HepG2 (cell line): ENCODE measurements at regions not wholly inside any gene's neighbourhood (a gene's known extent, or its start where the extent isn't known, plus 50 kb on each side); places are given as distances from the start of the nearest gene placed in this dataset.

ENCODE experiments used
- ATAC-seq: fragments of 200-7000 bp; cut with Tn5 transposase; 3 replicates; pipeline ENCODE4 v1.9.1; 2020; ENCODE audit warnings: mild to moderate bottlenecking, moderate library complexity
- BruUV-seq: library from RNA; stranded (reverse); fragments of 400-500 nt; replicated peaks from 2 replicates; lab custom pipeline; 2021; lab: Mats Ljungman, UMichigan
- CTCF ChIA-PET: fragments of 300-600 bp; formaldehyde crosslinking; extraction: SDS; loops from one replicate; lab custom pipeline; 2021; ENCODE audit warnings: low total read pairs, inconsistent platforms, low intra/inter-chr PET ratio; lab: Yijun Ruan, JAX
- POLR2A ChIA-PET: fragments of 350-600 bp; sonication (Branson Sonifier 250); formaldehyde crosslinking; loops from one replicate; lab custom pipeline; 2020; ENCODE audit warnings: antibody characterized with exemption, inconsistent platforms; lab: Yijun Ruan, JAX
- DNase-seq: peaks from one replicate; pipeline ENCODE4 v3.0.0-alpha.2; 2015; ENCODE audit warnings: low spot score
- FAIRE-seq: peaks from 3 replicates; lab custom pipeline; 2011; peaks lifted over from hg19 to GRCh38; lab: Jason Lieb, UNC
- H2AFZ ChIP-seq: one replicate; pipeline ENCODE4 v1.6.1; 2011; ENCODE audit warnings: low read length, inconsistent platforms
- H3K27ac ChIP-seq: fragments of 300-600 bp; 3 replicates; pipeline ENCODE4 v1.8.0; 2011; ENCODE audit warnings: mixed run types, mild to moderate bottlenecking, mixed read lengths, low read length, inconsistent platforms; ENCODE audit not compliant: insufficient read depth; ENCODE audit errors: extremely low read length
- H3K27me3 ChIP-seq, 2 experiments: fragments of 200-600 bp in 1 of 2; 2 replicates in 1 of 2; 3 replicates in 1 of 2; pipeline versions ENCODE4 v1.6.0 to v1.8.0; 2011; ENCODE audit warnings: low read length in 2 of 2, mild to moderate bottlenecking in 2 of 2, moderate library complexity in 2 of 2, inconsistent platforms in 1 of 2; ENCODE audit not compliant: insufficient read depth in 2 of 2, control insufficient read depth in 1 of 2
- H3K36me3 ChIP-seq, 2 experiments: fragments of 200-600 bp in 1 of 2; replicated peaks in 1 of 2; 2 replicates in 1 of 2; 3 replicates in 1 of 2; pipeline versions ENCODE4 v1.5.1 to v1.8.0; 2011; ENCODE audit warnings: low read length in 2 of 2, inconsistent platforms in 1 of 2; ENCODE audit not compliant: insufficient read depth in 2 of 2, control insufficient read depth in 1 of 2
- H3K4me1 ChIP-seq: 2 replicates; pipeline ENCODE4 v1.5.1; 2012; ENCODE audit warnings: low read length, inconsistent platforms; ENCODE audit not compliant: insufficient read depth
- H3K4me2 ChIP-seq: 2 replicates; pipeline ENCODE4 v1.6.0; 2011; ENCODE audit warnings: low read depth, low read length, inconsistent platforms
- H3K4me3 ChIP-seq, 3 experiments: fragments of 200-600 bp in 1 of 3; sonication (generic), shearing (Covaris generic) in 1 of 3; replicated peaks in 1 of 3; 2 replicates each; pipeline ENCODE4 v1.5.1; 2011 to 2016; ENCODE audit warnings: low read length in 3 of 3, inconsistent platforms in 2 of 3, low read depth in 2 of 3, mild to moderate bottlenecking in 2 of 3, control low read depth in 1 of 3, mixed read lengths in 1 of 3; ENCODE audit not compliant: insufficient read depth in 1 of 3
- H3K79me2 ChIP-seq: one replicate; pipeline ENCODE4 v1.6.1; 2011; ENCODE audit warnings: low read length, inconsistent platforms; ENCODE audit not compliant: insufficient read depth
- H3K9ac ChIP-seq: 2 replicates; pipeline ENCODE4 v1.6.0; 2011; ENCODE audit warnings: mild to moderate bottlenecking, low read depth, low read length, inconsistent platforms; ENCODE audit not compliant: insufficient read depth
- H3K9me3 ChIP-seq: 2 replicates; pipeline ENCODE4 v1.5.1; 2012; ENCODE audit warnings: mild to moderate bottlenecking, low read length
- H4K20me1 ChIP-seq: 2 replicates; pipeline ENCODE4 v1.6.0; 2011; ENCODE audit warnings: inconsistent platforms, mild to moderate bottlenecking, low read length, moderate library complexity; ENCODE audit not compliant: insufficient read depth
- ATF7 ChIP-seq, 2 experiments: fragments of 450-650 bp in 1 of 2; sonication (generic) in 1 of 2; formaldehyde crosslinking in 1 of 2; IDR thresholded peaks; 2 replicates each; pipeline versions ENCODE4 v1.4.0 to v1.6.1; 2016 to 2020; ENCODE audit warnings: antibody characterized with exemption in 1 of 2, mild to moderate bottlenecking in 1 of 2, missing genetic modification reagents in 1 of 2
- CREB1 ChIP-seq, 2 experiments: fragments of 450-650 bp in 1 of 2; IDR thresholded peaks; 2 replicates each; pipeline ENCODE4 v1.6.1; 2016 to 2017; ENCODE audit warnings: control low read depth in 1 of 2, mild to moderate bottlenecking in 1 of 2, missing compliant biosample characterization in 1 of 2, missing genetic modification characterization in 1 of 2
- GFI1 ChIP-seq: sonication (generic); formaldehyde crosslinking; IDR thresholded peaks from 2 replicates; pipeline ENCODE4 v1.5.0; 2020; ENCODE audit warnings: missing genetic modification reagents, mild to moderate bottlenecking, borderline replicate concordance
- RFX3 ChIP-seq: IDR thresholded peaks from 2 replicates; pipeline ENCODE4 v1.6.1; 2016; ENCODE audit warnings: missing biosample characterization, missing genetic modification reagents
- RFXAP ChIP-seq: sonication (generic); formaldehyde crosslinking; IDR thresholded peaks from 2 replicates; pipeline ENCODE4 v1.4.0; 2020; ENCODE audit warnings: missing genetic modification reagents, borderline replicate concordance
- SP140L ChIP-seq: sonication (generic); formaldehyde crosslinking; IDR thresholded peaks from 2 replicates; pipeline ENCODE4 v1.4.0; 2020; ENCODE audit warnings: missing genetic modification reagents, borderline replicate concordance
- THAP11 ChIP-seq: IDR thresholded peaks from 2 replicates; pipeline ENCODE4 v1.6.1; 2016; ENCODE audit warnings: missing biosample characterization, missing genetic modification reagents
- TSC22D2 ChIP-seq: sonication (generic); formaldehyde crosslinking; IDR thresholded peaks from 2 replicates; pipeline ENCODE4 v1.5.1; 2020; ENCODE audit warnings: missing genetic modification reagents, mild to moderate bottlenecking, borderline replicate concordance
- ZC3H13 ChIP-seq: sonication (generic); formaldehyde crosslinking; IDR thresholded peaks from 2 replicates; pipeline ENCODE4 v1.8.1; 2023; ENCODE audit warnings: mild to moderate bottlenecking, missing genetic modification reagents, moderate library complexity
- ZNF17 ChIP-seq: sonication (generic); formaldehyde crosslinking; IDR thresholded peaks from 2 replicates; pipeline ENCODE4 v1.5.0; 2020; ENCODE audit warnings: mild to moderate bottlenecking, missing genetic modification reagents
- ZNF432 ChIP-seq: sonication (generic); formaldehyde crosslinking; IDR thresholded peaks from 2 replicates; pipeline ENCODE4 v1.5.0; 2020; ENCODE audit warnings: missing genetic modification reagents, mild to moderate bottlenecking, borderline replicate concordance
- ZNF619 ChIP-seq: sonication (generic); formaldehyde crosslinking; IDR thresholded peaks from 2 replicates; pipeline ENCODE4 v1.4.0; 2020; ENCODE audit warnings: mild to moderate bottlenecking, missing genetic modification reagents
- ZNF772 ChIP-seq: sonication (generic); formaldehyde crosslinking; IDR thresholded peaks from 2 replicates; pipeline ENCODE4 v1.5.0; 2020; ENCODE audit warnings: mild to moderate bottlenecking, missing genetic modification reagents
- ZSCAN29 ChIP-seq: sonication (generic); formaldehyde crosslinking; conservative IDR thresholded peaks from 2 replicates; pipeline ENCODE4 v1.4.0; 2020; ENCODE audit warnings: mild to moderate bottlenecking, missing genetic modification reagents
- WGBS: methylation state at CpG from one replicate; pipeline ENCODE4 v1.1.6; 2017; ENCODE audit warnings: low lambda C conversion rate; 5-methylcytosine and 5-hydroxymethylcytosine counted together
- in situ Hi-C: cut with HindIII; loops from 2 replicates; pipeline ENCODE4 v1.10.0; 2017; ENCODE audit warnings: low pct_unique_long_range_greater_than_20kb; ENCODE audit not compliant: extremely low pct_ligation_motif_present
- intact Hi-C: fragments of 100-400 bp; cut with micrococcal nuclease; formaldehyde crosslinking; loops from one replicate; pipeline ENCODE4 v1.10.0; 2022; ENCODE audit not compliant: unreplicated experiment
- TF ChIP-seq, protein P1 (sequence below): sonication (generic); formaldehyde crosslinking; IDR thresholded peaks from 2 replicates; pipeline ENCODE4 v1.4.0; 2020; ENCODE audit warnings: missing genetic modification reagents, mild to moderate bottlenecking, borderline replicate concordance
- TF ChIP-seq, protein P2 (sequence below): sonication (generic); formaldehyde crosslinking; IDR thresholded peaks from 2 replicates; pipeline ENCODE4 v1.5.0; 2020; ENCODE audit warnings: missing genetic modification reagents

DNA sequence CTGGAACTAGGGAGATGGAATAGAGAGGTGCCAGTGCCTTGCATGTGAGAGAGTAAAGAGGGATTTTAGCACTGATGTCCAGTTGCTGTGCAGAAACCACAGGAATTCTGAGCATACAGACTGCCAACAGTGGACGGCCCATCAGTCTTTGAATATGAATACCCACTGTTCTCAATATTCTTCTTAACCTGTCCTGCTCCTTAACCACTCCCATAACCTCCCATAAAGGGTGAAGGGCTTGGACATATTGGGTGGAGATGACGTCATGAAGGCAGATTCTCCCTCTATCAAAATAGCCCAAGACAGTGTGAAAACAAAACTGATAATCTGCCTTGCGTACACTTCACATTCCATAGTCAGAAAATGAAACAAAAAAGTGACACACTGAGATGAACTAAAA, 1313.7 kb upstream of the PABPC4L start:
- BruUV-seq = no TSS peak
- H3K27ac ChIP-seq = no peak overlapping the region
- DNase-seq (no peak), FAIRE-seq (no peak), ATAC-seq (no peak)
- ChIA-PET POLR2A (no interaction called here), CTCF (no interaction called here)
- no peaks in the 10 kb centered on the region for H3K79me2 ChIP-seq
- no peak overlapping the region for H3K4me3 ChIP-seq
- TF ChIP-seq ATF7 (IDR thresholded peaks at IDR 0.05) (peak; percentile 97), ATF7 (CRISPR knock-in tag; IDR thresholded peaks at IDR 0.05) (no peak), CREB1 (IDR thresholded peaks at IDR 0.05) (peak; percentile 94), CREB1 (CRISPR knock-in tag; IDR thresholded peaks at IDR 0.05) (no peak), ZC3H13 (CRISPR knock-in tag) (no peak)
- no peaks in the 10 kb centered on the region for H3K4me1 ChIP-seq
- H3K9ac ChIP-seq = no peak overlapping the region
- H3K9me3 ChIP-seq = no peaks in the 10 kb centered on the region
- no peaks in the 10 kb centered on the region for H4K20me1 ChIP-seq
- intact Hi-C loops = no loop called here
- in situ Hi-C loops = no loop called here
- H3K4me2 ChIP-seq = no peak overlapping the region
- no peaks in the 10 kb centered on the region for H3K27me3 ChIP-seq
- H2AFZ ChIP-seq = no peak overlapping the region
- WGBS = 25% methylated on average over 3 of the region's 3 CpGs
- H3K36me3 ChIP-seq = no peaks in the 10 kb centered on the region

DNA sequence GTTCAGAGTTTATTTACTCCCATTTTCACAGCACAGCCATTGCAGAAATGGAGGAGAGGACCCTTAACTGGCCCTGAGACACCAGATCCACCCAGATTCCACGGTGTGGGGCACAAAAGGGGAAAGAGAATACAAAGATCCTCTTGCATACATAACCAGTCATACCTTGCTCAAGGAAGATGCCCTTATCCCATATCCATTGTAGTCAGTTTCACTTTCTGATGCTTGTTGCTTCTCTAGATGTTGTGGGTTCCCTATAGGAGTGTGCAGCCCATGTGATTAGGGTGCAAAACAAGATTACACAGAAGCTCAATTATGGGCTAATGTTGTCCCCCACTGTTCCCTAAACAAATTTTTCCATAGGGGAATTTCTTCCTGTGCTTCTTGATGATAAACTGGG, 1309.0 kb upstream of the PABPC4L start:
- POLR2A ChIA-PET = no interaction called here
- DNase-seq (no peak), FAIRE-seq (no peak), ATAC-seq (no peak)
- H3K36me3 ChIP-seq = no peaks in the 10 kb centered on the region
- no peaks in the 10 kb centered on the region for H3K9me3 ChIP-seq
- no peak overlapping the region for H3K4me2 ChIP-seq
- no peak overlapping the region for H3K27ac ChIP-seq
- no peaks in the 10 kb centered on the region for H3K79me2 ChIP-seq
- H3K4me1 ChIP-seq = no peaks in the 10 kb centered on the region
- H4K20me1 ChIP-seq = no peaks in the 10 kb centered on the region
- no peaks in the 10 kb centered on the region for H3K27me3 ChIP-seq
- TF ChIP-seq ZNF619 (CRISPR knock-in tag) = no peak
- no peak for TF ChIP-seq TSC22D2 (CRISPR knock-in tag)
- TF ChIP-seq SP140L (CRISPR knock-in tag) = no peak
- TF ChIP-seq, protein P1, sequence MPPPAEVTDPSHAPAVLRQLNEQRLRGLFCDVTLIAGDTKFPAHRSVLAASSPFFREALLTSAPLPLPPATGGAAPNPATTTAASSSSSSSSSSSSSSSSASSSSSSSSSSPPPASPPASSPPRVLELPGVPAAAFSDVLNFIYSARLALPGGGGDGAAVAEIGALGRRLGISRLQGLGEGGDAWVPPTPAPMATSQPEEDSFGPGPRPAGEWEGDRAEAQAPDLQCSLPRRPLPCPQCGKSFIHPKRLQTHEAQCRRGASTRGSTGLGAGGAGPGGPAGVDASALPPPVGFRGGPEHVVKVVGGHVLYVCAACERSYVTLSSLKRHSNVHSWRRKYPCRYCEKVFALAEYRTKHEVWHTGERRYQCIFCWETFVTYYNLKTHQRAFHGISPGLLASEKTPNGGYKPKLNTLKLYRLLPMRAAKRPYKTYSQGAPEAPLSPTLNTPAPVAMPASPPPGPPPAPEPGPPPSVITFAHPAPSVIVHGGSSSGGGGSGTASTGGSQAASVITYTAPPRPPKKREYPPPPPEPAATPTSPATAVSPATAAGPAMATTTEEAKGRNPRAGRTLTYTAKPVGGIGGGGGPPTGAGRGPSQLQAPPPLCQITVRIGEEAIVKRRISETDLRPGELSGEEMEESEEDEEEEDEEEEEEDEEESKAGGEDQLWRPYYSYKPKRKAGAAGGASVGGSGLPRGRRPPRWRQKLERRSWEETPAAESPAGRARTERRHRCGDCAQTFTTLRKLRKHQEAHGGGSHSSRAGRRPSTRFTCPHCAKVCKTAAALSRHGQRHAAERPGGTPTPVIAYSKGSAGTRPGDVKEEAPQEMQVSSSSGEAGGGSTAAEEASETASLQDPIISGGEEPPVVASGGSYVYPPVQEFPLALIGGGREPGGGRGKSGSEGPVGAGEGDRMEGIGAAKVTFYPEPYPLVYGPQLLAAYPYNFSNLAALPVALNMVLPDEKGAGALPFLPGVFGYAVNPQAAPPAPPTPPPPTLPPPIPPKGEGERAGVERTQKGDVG (CRISPR knock-in tag) = no peak
- no peak for TF ChIP-seq ZSCAN29 (CRISPR knock-in tag)
- TF ChIP-seq RFX3 (CRISPR knock-in tag) = no peak
- TF ChIP-seq THAP11 (CRISPR knock-in tag) = no peak
- TF ChIP-seq ZNF432 = no peak
- TF ChIP-seq GFI1 (CRISPR knock-in tag) = no peak
- no peak for TF ChIP-seq ZNF772 (CRISPR knock-in tag)
- TF ChIP-seq, protein P2, sequence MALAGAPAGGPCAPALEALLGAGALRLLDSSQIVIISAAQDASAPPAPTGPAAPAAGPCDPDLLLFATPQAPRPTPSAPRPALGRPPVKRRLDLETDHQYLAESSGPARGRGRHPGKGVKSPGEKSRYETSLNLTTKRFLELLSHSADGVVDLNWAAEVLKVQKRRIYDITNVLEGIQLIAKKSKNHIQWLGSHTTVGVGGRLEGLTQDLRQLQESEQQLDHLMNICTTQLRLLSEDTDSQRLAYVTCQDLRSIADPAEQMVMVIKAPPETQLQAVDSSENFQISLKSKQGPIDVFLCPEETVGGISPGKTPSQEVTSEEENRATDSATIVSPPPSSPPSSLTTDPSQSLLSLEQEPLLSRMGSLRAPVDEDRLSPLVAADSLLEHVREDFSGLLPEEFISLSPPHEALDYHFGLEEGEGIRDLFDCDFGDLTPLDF (CRISPR knock-in tag) = no peak
- no peak for TF ChIP-seq RFXAP (CRISPR knock-in tag)
- TF ChIP-seq ZNF17 (CRISPR knock-in tag) = no peak
- H3K9ac ChIP-seq = no peak overlapping the region
- H3K4me3 ChIP-seq = no peak overlapping the region
- in situ Hi-C loops (no loop called here), intact Hi-C loops (no loop called here)
- 4% methylated on average over 1 of the region's 1 CpG for WGBS
- no peak overlapping the region for H2AFZ ChIP-seq
- CTCF ChIA-PET = no interaction called here
- BruUV-seq = no TSS peak
